Karpas-422 (cell line): ENCODE measurements at regions not wholly inside any gene's neighbourhood (a gene's known extent, or its start where the extent isn't known, plus 50 kb on each side); places are given as distances from the start of the nearest gene placed in this dataset.

ENCODE experiments used
- DNase-seq: peaks from one replicate; pipeline ENCODE4 v3.0.0-alpha.2; 2015
- H2AFZ ChIP-seq: fragments of 200-600 bp; sonication (generic); 2 replicates; pipeline ENCODE4 v1.6.1; 2014; ENCODE audit warnings: antibody characterized with exemption, low read length, mixed read lengths
- H3K27ac ChIP-seq: fragments of 200-600 bp; sonication (generic); 2 replicates; pipeline ENCODE4 v1.5.1; 2014; ENCODE audit warnings: mild to moderate bottlenecking, low read length, moderate library complexity
- H3K27me3 ChIP-seq: fragments of 200-600 bp; sonication (generic); 2 replicates; pipeline ENCODE4 v1.6.1; 2014; ENCODE audit warnings: low read length, mixed read lengths
- H3K36me3 ChIP-seq: fragments of 200-600 bp; sonication (generic); 2 replicates; pipeline ENCODE4 v1.6.1; 2014; ENCODE audit warnings: low read length, mixed read lengths; ENCODE audit not compliant: insufficient read depth
- H3K4me1 ChIP-seq: fragments of 200-600 bp; sonication (generic); 2 replicates; pipeline ENCODE4 v1.6.1; 2014; ENCODE audit warnings: mild to moderate bottlenecking, low read length, mixed read lengths
- H3K4me2 ChIP-seq: fragments of 200-600 bp; sonication (generic); 2 replicates; pipeline ENCODE4 v1.6.1; 2014; ENCODE audit warnings: low read length, low read depth, mild to moderate bottlenecking; ENCODE audit not compliant: poor library complexity, severe bottlenecking
- H3K4me3 ChIP-seq: fragments of 200-600 bp; sonication (generic); 2 replicates; pipeline ENCODE4 v1.5.1; 2014; ENCODE audit warnings: mild to moderate bottlenecking, antibody characterized with exemption, low read length, mixed read lengths
- H3K79me2 ChIP-seq: fragments of 200-600 bp; sonication (generic); 2 replicates; pipeline ENCODE4 v1.6.1; 2014; ENCODE audit warnings: mild to moderate bottlenecking, low read length, mixed read lengths
- H3K9ac ChIP-seq: fragments of 200-600 bp; sonication (generic); 2 replicates; pipeline ENCODE4 v1.6.0; 2014; ENCODE audit warnings: low read length
- H3K9me2 ChIP-seq: fragments of 200-600 bp; sonication (generic), shearing (Covaris generic); replicated peaks from 2 replicates; pipeline ENCODE4 v1.6.0; 2014; ENCODE audit warnings: mild to moderate bottlenecking, low read length, moderate library complexity; ENCODE audit not compliant: insufficient read depth
- H3K9me3 ChIP-seq: fragments of 300-700, 200-600 bp; sonication (generic); 2 replicates; pipeline ENCODE4 v1.6.1; 2014; ENCODE audit warnings: low read length, mixed read lengths
- H4K20me1 ChIP-seq: fragments of 200-600 bp; sonication (generic); 2 replicates; pipeline ENCODE4 v1.6.1; 2014; ENCODE audit warnings: mild to moderate bottlenecking, antibody characterized with exemption, low read length, low read depth; ENCODE audit not compliant: insufficient read depth

GRCh38 chr10:35803046-35803445, 160.9 kb upstream of the FZD8 start:
- H3K4me2 ChIP-seq: no peak overlapping the region
- no peak overlapping the region for H2AFZ ChIP-seq
- H3K4me1 ChIP-seq: no peaks in the 10 kb centered on the region
- H3K4me3 ChIP-seq: no peak overlapping the region
- no peaks in the 10 kb centered on the region for H3K36me3 ChIP-seq
- H4K20me1 ChIP-seq: no peaks in the 10 kb centered on the region
- H3K27ac ChIP-seq: no peak overlapping the region
- H3K79me2 ChIP-seq: no peaks in the 10 kb centered on the region
- H3K9me3 ChIP-seq: no peaks in the 10 kb centered on the region
- no peaks in the 10 kb centered on the region; the same call in 1 of the 2 replicates for H3K9me2 ChIP-seq
- no peaks in the 10 kb centered on the region for H3K27me3 ChIP-seq
- no peak for DNase-seq
- no peak overlapping the region for H3K9ac ChIP-seq

- Histone ChIP-seq H3K4me1 (no peaks in the 10 kb centered on the region), H3K36me3 (no peaks in the 10 kb centered on the region), H3K4me2 (no peak overlapping the region), H3K9me2 (no peaks in the 10 kb centered on the region), H3K4me3 (no peak overlapping the region), H3K9ac (no peak overlapping the region), H2AFZ (no peak overlapping the region), H3K79me2 (no peaks in the 10 kb centered on the region), H3K27ac (no peak overlapping the region), H4K20me1 (no peaks in the 10 kb centered on the region), H3K27me3 (no peaks in the 10 kb centered on the region), H3K9me3 (no peaks in the 10 kb centered on the region)
- no peak for DNase-seq
These were observed 155.1 kb upstream of the FZD8 start for GRCh38 chr10:35797187-35797586.

GRCh38 chr10:35795131-35795824, 153.2 kb upstream of the FZD8 start:
- Histone ChIP-seq H3K27me3 (no peaks in the 10 kb centered on the region), H3K9me3 (no peaks in the 10 kb centered on the region), H3K36me3 (no peaks in the 10 kb centered on the region), H3K9ac (no peak overlapping the region), H3K79me2 (no peaks in the 10 kb centered on the region), H3K4me1 (no peaks in the 10 kb centered on the region), H3K9me2 (no peaks in the 10 kb centered on the region), H4K20me1 (no peaks in the 10 kb centered on the region), H3K27ac (no peak overlapping the region), H3K4me2 (no peak overlapping the region), H2AFZ (no peak overlapping the region), H3K4me3 (no peak overlapping the region)
- no peak for DNase-seq

GRCh38 chr10:35794703-35795102, 152.6 kb upstream of the FZD8 start:
- Histone ChIP-seq H3K79me2 (no peaks in the 10 kb centered on the region), H3K27ac (no peak overlapping the region), H3K4me1 (no peaks in the 10 kb centered on the region), H3K9me3 (no peaks in the 10 kb centered on the region), H2AFZ (no peak overlapping the region), H3K27me3 (no peaks in the 10 kb centered on the region), H3K4me2 (no peak overlapping the region), H4K20me1 (no peaks in the 10 kb centered on the region), H3K9me2 (no peaks in the 10 kb centered on the region), H3K4me3 (no peak overlapping the region), H3K36me3 (no peaks in the 10 kb centered on the region), H3K9ac (no peak overlapping the region)
- DNase-seq: no peak

- H2AFZ ChIP-seq: no peak overlapping the region
- DNase-seq: no peak
- no peak overlapping the region for H3K4me3 ChIP-seq
- no peak overlapping the region for H3K27ac ChIP-seq
- no peak overlapping the region for H3K9ac ChIP-seq
- H3K4me2 ChIP-seq: no peak overlapping the region
- H4K20me1 ChIP-seq: no peaks in the 10 kb centered on the region
- H3K9me3 ChIP-seq: no peaks in the 10 kb centered on the region
- H3K27me3 ChIP-seq: no peaks in the 10 kb centered on the region
- H3K36me3 ChIP-seq: no peaks in the 10 kb centered on the region
- no peaks in the 10 kb centered on the region for H3K79me2 ChIP-seq
- H3K4me1 ChIP-seq: no peaks in the 10 kb centered on the region
- H3K9me2 ChIP-seq: no peaks in the 10 kb centered on the region
These were observed 150.2 kb upstream of the FZD8 start for GRCh38 chr10:35792291-35792690.

- Histone ChIP-seq H3K79me2 (no peaks in the 10 kb centered on the region), H3K27ac (no peak overlapping the region), H2AFZ (no peak overlapping the region), H3K4me1 (no peaks in the 10 kb centered on the region), H4K20me1 (no peaks in the 10 kb centered on the region), H3K4me2 (no peak overlapping the region), H3K9ac (no peak overlapping the region), H3K9me3 (no peaks in the 10 kb centered on the region), H3K36me3 (no peaks in the 10 kb centered on the region), H3K9me2 (no peaks in the 10 kb centered on the region), H3K27me3 (no peaks in the 10 kb centered on the region), H3K4me3 (no peak overlapping the region)
- no peak for DNase-seq
These were observed 147.9 kb upstream of the FZD8 start for GRCh38 chr10:35789996-35790395.

GRCh38 chr10:35784751-35785150, 142.7 kb upstream of the FZD8 start:
- H3K9me3 ChIP-seq: no peaks in the 10 kb centered on the region
- no peaks in the 10 kb centered on the region for H3K4me1 ChIP-seq
- H4K20me1 ChIP-seq: no peaks in the 10 kb centered on the region
- no peak overlapping the region for H3K4me2 ChIP-seq
- no peak overlapping the region for H3K27ac ChIP-seq
- H3K27me3 ChIP-seq: no peaks in the 10 kb centered on the region
- H3K36me3 ChIP-seq: no peaks in the 10 kb centered on the region
- no peak overlapping the region for H3K4me3 ChIP-seq
- H3K9ac ChIP-seq: no peak overlapping the region
- no peaks in the 10 kb centered on the region for H3K9me2 ChIP-seq
- DNase-seq: no peak
- no peaks in the 10 kb centered on the region for H3K79me2 ChIP-seq
- no peak overlapping the region for H2AFZ ChIP-seq

GRCh38 chr10:35783305-35783838, 141.3 kb upstream of the FZD8 start:
- Histone ChIP-seq H4K20me1 (no peaks in the 10 kb centered on the region), H3K4me3 (no peak overlapping the region), H3K9me3 (no peaks in the 10 kb centered on the region), H3K9ac (no peak overlapping the region), H3K9me2 (no peaks in the 10 kb centered on the region), H3K27ac (no peak overlapping the region), H3K79me2 (no peaks in the 10 kb centered on the region), H3K4me1 (no peaks in the 10 kb centered on the region), H3K4me2 (no peak overlapping the region), H3K36me3 (no peaks in the 10 kb centered on the region), H2AFZ (no peak overlapping the region), H3K27me3 (no peaks in the 10 kb centered on the region)
- no peak for DNase-seq
